ENCODE measurements at regions not wholly inside any gene's neighbourhood (a gene's known extent, or its start where the extent isn't known, plus 50 kb on each side); places are given as distances from the start of the nearest gene placed in this dataset.

GRCh38 chr10:128500642-128501041 is 374.4 kb upstream of the MKI67 start:
- H3K4me1 ChIP-seq (ENCODE audit: control insufficient read depth in 1 of 2, insufficient read depth in 2 of 2, low read length in 2 of 2) = no peaks in the 10 kb centered on the region
- no peaks in the 10 kb centered on the region for H3K79me2 ChIP-seq (ENCODE audit: insufficient read depth, low read length)
- no peak overlapping the region for H3K27ac ChIP-seq (ENCODE audit: low read depth, low read length)
- DNase-seq (ENCODE audit: low read depth, low spot score) = no peak
- BruUV-seq (replicated peaks) = no TSS peak
- no peaks in the 10 kb centered on the region for H3K36me3 ChIP-seq (ENCODE audit: control insufficient read depth in 1 of 2, insufficient read depth in 2 of 2, low read length in 2 of 2)
- H3K27me3 ChIP-seq (ENCODE audit: insufficient read depth, low read length) = peaks cover 50% of the 10 kb centered on the region
- H2AFZ ChIP-seq (ENCODE audit: low read depth, low read length, poor library complexity, severe bottlenecking) = no peak overlapping the region
- no peak for ATAC-seq
- H3K4me2 ChIP-seq (ENCODE audit: low read length) = no peak overlapping the region
- H3K9ac ChIP-seq (ENCODE audit: low read length) = no peak overlapping the region
- no peaks in the 10 kb centered on the region for H4K20me1 ChIP-seq (ENCODE audit: insufficient read depth)
- no peaks in the 10 kb centered on the region for H3K9me3 ChIP-seq (ENCODE audit: control insufficient read depth in 1 of 2, insufficient read depth in 1 of 2, low read depth in 1 of 2, low read length in 2 of 2)
- ChIA-PET CTCF (no interaction called here), POLR2A (no interaction called here), RAD21 (ENCODE audit: low non-redundant PET in 1 of 2, low total read pairs in 2 of 2, uncharacterized antibody in 2 of 2, unreplicated experiment in 2 of 2) (no interaction called here)
- TF ChIP-seq SP1 (IDR thresholded peaks at IDR 0.05; ENCODE audit: low read depth) = no peak
- H3K4me3 ChIP-seq (replicated peaks in 1 of 2; ENCODE audit: low read depth in 1 of 2, low read length in 2 of 2) = no peak overlapping the region
- intact Hi-C loops (cut with micrococcal nuclease) = no loop called here
- H3K9me2 ChIP-seq (ENCODE audit: insufficient read depth) = no peaks in the 10 kb centered on the region

GRCh38 chr10:128505346-128505745 is 379.1 kb upstream of the MKI67 start:
- TF ChIP-seq SP1 (IDR thresholded peaks at IDR 0.05; ENCODE audit: low read depth) (no peak), SIN3A (IDR thresholded peaks at IDR 0.05; ENCODE audit: low read depth) (no peak), MAX (IDR thresholded peaks at IDR 0.05) (no peak), ATF3 (IDR thresholded peaks at IDR 0.05) (no peak), RAD21 (IDR thresholded peaks at IDR 0.05; ENCODE audit: low read depth) (no peak), ELF1 (IDR thresholded peaks at IDR 0.05; ENCODE audit: borderline replicate concordance, low read depth) (no peak), ZBTB33 (IDR thresholded peaks at IDR 0.05; ENCODE audit: extremely low read depth, insufficient replicate concordance, low read length) (no peak), SRF (IDR thresholded peaks at IDR 0.05; ENCODE audit: low read depth) (no peak), YY1 (IDR thresholded peaks at IDR 0.05; ENCODE audit: extremely low read depth, insufficient replicate concordance, low read depth, low read length) (no peak), POLR2A (IDR thresholded peaks at IDR 0.05; ENCODE audit: borderline replicate concordance, extremely low read depth, insufficient read depth, insufficient read length) (no peak)
- no peaks in the 10 kb centered on the region for H3K36me3 ChIP-seq (ENCODE audit: control insufficient read depth in 1 of 2, insufficient read depth in 2 of 2, low read length in 2 of 2)
- POLR2A ChIA-PET = no interaction called here
- no peaks in the 10 kb centered on the region for H3K9me3 ChIP-seq (ENCODE audit: control insufficient read depth in 1 of 2, insufficient read depth in 1 of 2, low read depth in 1 of 2, low read length in 2 of 2)
- H3K4me2 ChIP-seq (ENCODE audit: low read length) = no peak overlapping the region
- H3K4me1 ChIP-seq (ENCODE audit: control insufficient read depth in 1 of 2, insufficient read depth in 2 of 2, low read length in 2 of 2) = no peaks in the 10 kb centered on the region
- no peaks in the 10 kb centered on the region for H3K79me2 ChIP-seq (ENCODE audit: insufficient read depth, low read length)
- H3K9me2 ChIP-seq (ENCODE audit: insufficient read depth) = no peaks in the 10 kb centered on the region
- no TSS peak for BruUV-seq (replicated peaks)
- no peak overlapping the region for H3K27ac ChIP-seq (ENCODE audit: low read depth, low read length)
- CTCF ChIA-PET = no interaction called here
- H3K27me3 ChIP-seq (ENCODE audit: insufficient read depth, low read length) = peaks cover 50% of the 10 kb centered on the region
- no peak overlapping the region for H2AFZ ChIP-seq (ENCODE audit: low read depth, low read length, poor library complexity, severe bottlenecking)
- DNase-seq (ENCODE audit: low read depth, low spot score) = no peak
- H3K9ac ChIP-seq (ENCODE audit: low read length) = no peak overlapping the region
- RAD21 ChIA-PET (ENCODE audit: low non-redundant PET in 1 of 2, low total read pairs in 2 of 2, uncharacterized antibody in 2 of 2, unreplicated experiment in 2 of 2) = no interaction called here
- no peak for ATAC-seq
- intact Hi-C loops (cut with micrococcal nuclease) = no loop called here
- H4K20me1 ChIP-seq (ENCODE audit: insufficient read depth) = no peaks in the 10 kb centered on the region
- H3K4me3 ChIP-seq (replicated peaks in 1 of 2; ENCODE audit: low read depth in 1 of 2, low read length in 2 of 2) = no peak overlapping the region
